ENCODE measurements at regions not wholly inside any gene's neighbourhood (a gene's known extent, or its start where the extent isn't known, plus 50 kb on each side); places are given as distances from the start of the nearest gene placed in this dataset.

DNA sequence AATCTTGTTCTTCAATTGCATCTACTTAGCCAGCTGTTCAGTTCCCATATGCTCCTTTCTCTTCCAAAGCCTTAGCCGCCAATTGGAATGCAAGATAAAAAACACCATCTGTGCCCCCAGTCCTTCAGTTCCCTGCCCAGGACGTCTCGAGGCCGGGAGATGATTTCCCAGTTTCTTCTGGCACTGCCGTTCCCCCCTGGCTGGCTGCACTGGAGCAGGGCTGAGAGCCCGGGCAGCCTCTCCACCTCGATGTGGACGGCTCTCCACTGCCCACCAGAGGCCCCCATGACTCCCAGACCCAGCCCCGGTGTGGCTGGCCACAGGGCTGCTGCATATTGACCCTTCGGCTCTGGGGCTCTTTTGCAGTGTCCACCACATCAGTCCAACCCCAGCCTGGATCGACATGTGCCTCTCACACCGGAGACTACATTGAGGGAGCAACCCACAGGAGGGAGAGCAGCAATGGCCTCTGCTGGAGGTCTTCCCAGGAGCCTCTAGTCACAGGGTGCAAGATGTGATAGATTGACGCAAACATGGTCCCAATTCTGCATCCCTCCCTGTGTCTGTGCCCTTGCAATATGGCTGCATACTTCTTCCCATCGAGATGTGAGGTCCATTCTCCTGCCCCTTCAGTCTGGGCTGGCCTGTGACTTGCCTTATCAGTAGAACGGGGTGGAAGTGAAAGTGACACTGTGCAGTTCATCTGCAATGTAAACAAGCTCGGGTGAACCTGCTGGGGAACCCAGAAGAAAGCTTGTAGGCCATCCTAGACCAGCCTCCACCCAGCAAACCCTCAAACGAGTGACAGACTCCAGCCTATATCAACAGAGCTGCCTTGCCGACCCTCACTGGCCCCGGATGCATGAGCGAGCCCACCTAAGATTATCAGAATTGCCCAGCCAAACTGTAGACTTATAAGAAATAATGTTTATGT, 52.3 kb upstream of the PRR20G start:
- Mint-ChIP-seq H3K4me1 (ENCODE audit: low read depth, unreplicated experiment) (no peaks in the 10 kb centered on the region), H3K27me3 (ENCODE audit: low read depth, unreplicated experiment) (peaks cover 45% of the 10 kb centered on the region), H3K36me3 (ENCODE audit: low read depth, unreplicated experiment) (no peaks in the 10 kb centered on the region), H3K27ac (ENCODE audit: unreplicated experiment) (no peak overlapping the region), H3K4me3 (ENCODE audit: unreplicated experiment) (no peak overlapping the region), H3K9me3 (ENCODE audit: unreplicated experiment) (peaks cover 4% of the 10 kb centered on the region)
- Histone ChIP-seq H3K36me3 (ENCODE audit: insufficient read depth, low read length) (no peaks in the 10 kb centered on the region), H3K27ac (ENCODE audit: low read depth, low read length) (no peak overlapping the region), H3K79me2 (ENCODE audit: insufficient read depth, low read length) (no peaks in the 10 kb centered on the region), H3K4me3 (ENCODE audit: insufficient read depth, low read depth, low read length) (no peak overlapping the region), H3K27me3 (ENCODE audit: insufficient read depth, low read length) (peaks cover 4% of the 10 kb centered on the region), H3K4me2 (ENCODE audit: low read length) (no peak overlapping the region), H3K9ac (ENCODE audit: low read length) (no peak overlapping the region), H3K4me1 (ENCODE audit: insufficient read depth, low read length) (no peaks in the 10 kb centered on the region), H4K20me1 (ENCODE audit: insufficient read depth, low read length) (no peaks in the 10 kb centered on the region), H2AFZ (ENCODE audit: low read depth, low read length) (no peak overlapping the region), H3K9me3 (ENCODE audit: insufficient read depth, low read depth, low read length) (no peaks in the 10 kb centered on the region)
- TF ChIP-seq, protein P1, sequence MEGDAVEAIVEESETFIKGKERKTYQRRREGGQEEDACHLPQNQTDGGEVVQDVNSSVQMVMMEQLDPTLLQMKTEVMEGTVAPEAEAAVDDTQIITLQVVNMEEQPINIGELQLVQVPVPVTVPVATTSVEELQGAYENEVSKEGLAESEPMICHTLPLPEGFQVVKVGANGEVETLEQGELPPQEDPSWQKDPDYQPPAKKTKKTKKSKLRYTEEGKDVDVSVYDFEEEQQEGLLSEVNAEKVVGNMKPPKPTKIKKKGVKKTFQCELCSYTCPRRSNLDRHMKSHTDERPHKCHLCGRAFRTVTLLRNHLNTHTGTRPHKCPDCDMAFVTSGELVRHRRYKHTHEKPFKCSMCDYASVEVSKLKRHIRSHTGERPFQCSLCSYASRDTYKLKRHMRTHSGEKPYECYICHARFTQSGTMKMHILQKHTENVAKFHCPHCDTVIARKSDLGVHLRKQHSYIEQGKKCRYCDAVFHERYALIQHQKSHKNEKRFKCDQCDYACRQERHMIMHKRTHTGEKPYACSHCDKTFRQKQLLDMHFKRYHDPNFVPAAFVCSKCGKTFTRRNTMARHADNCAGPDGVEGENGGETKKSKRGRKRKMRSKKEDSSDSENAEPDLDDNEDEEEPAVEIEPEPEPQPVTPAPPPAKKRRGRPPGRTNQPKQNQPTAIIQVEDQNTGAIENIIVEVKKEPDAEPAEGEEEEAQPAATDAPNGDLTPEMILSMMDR (IDR thresholded peaks at IDR 0.05; ENCODE audit: insufficient read depth, low read depth, low read length): no peak
- no peak for TF ChIP-seq EZH2 (IDR thresholded peaks at IDR 0.05; ENCODE audit: insufficient read depth, low read length)
- DNase-seq (ENCODE audit: low read depth) (no peak), FAIRE-seq (no peak)

DNA sequence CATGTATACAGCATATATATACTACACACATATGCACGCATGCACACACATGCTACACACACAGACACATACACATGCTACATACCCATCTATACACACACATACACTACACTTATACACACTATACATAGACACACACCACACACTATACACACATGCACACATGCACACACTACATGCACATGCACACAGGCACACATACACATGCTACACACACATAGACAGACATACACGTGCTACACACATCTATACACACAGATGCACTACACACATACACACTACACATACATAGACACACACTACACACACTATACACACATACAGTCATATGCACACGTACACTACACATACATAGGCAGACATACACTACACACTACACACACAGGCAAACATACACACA, 51.2 kb upstream of the PRR20G start:
- peaks cover 44% of the 10 kb centered on the region for H3K27me3 Mint-ChIP-seq (ENCODE audit: low read depth, unreplicated experiment)
- Histone ChIP-seq H2AFZ (ENCODE audit: low read depth, low read length) (no peak overlapping the region), H3K9ac (ENCODE audit: low read length) (no peak overlapping the region), H3K4me3 (ENCODE audit: insufficient read depth, low read depth, low read length) (no peak overlapping the region), H3K9me3 (ENCODE audit: insufficient read depth, low read depth, low read length) (no peaks in the 10 kb centered on the region), H3K79me2 (ENCODE audit: insufficient read depth, low read length) (no peaks in the 10 kb centered on the region), H3K27me3 (ENCODE audit: insufficient read depth, low read length) (peaks cover 4% of the 10 kb centered on the region), H4K20me1 (ENCODE audit: insufficient read depth, low read length) (no peaks in the 10 kb centered on the region), H3K4me1 (ENCODE audit: insufficient read depth, low read length) (no peaks in the 10 kb centered on the region), H3K27ac (ENCODE audit: low read depth, low read length) (no peak overlapping the region), H3K36me3 (ENCODE audit: insufficient read depth, low read length) (no peaks in the 10 kb centered on the region), H3K4me2 (ENCODE audit: low read length) (no peak overlapping the region)
- no peak overlapping the region for H3K4me3 Mint-ChIP-seq (ENCODE audit: unreplicated experiment)
- TF ChIP-seq EZH2 (IDR thresholded peaks at IDR 0.05; ENCODE audit: insufficient read depth, low read length): no peak
- H3K9me3 Mint-ChIP-seq (ENCODE audit: unreplicated experiment): peaks cover 8% of the 10 kb centered on the region
- no peaks in the 10 kb centered on the region for H3K4me1 Mint-ChIP-seq (ENCODE audit: low read depth, unreplicated experiment)
- FAIRE-seq: no peak
- no peak for DNase-seq (ENCODE audit: low read depth)
- H3K27ac Mint-ChIP-seq (ENCODE audit: unreplicated experiment): no peak overlapping the region
- no peaks in the 10 kb centered on the region for H3K36me3 Mint-ChIP-seq (ENCODE audit: low read depth, unreplicated experiment)

DNA sequence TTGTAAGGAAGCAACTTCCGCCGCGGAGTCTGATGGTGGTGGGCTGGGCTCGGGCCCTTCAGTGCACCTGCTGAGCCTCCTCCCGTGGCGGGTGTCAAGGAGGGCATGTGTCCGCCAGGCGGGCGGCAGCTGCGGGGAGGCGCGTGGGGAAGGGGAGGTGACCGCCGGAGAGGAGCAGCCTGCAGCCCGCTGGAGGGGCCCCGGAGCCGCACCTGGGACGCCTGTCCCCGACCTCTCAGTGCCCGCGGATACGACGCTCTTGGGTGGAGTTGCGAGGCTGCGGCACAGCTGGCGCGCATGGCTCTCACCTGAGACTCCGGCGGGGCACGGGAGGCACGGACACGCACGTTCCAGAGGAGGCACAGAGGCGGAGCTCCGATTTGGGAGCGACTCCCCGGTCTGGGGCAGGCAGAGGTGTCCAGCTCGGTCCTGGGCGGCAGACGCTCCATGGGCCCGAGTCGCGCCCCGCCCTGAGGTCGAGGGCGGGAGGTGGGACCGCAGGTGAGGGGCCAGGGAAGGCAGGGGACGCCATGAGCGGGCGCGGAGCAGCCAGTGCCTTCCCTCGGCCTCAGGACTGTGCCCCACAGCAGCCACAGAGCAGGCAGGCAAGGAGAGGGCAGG, 50.2 kb upstream of the PRR20G start:
- Histone ChIP-seq H3K4me2 (ENCODE audit: low read length) (no peak overlapping the region), H3K27me3 (ENCODE audit: insufficient read depth, low read length) (peaks cover 4% of the 10 kb centered on the region), H3K4me1 (ENCODE audit: insufficient read depth, low read length) (no peaks in the 10 kb centered on the region), H3K9ac (ENCODE audit: low read length) (no peak overlapping the region), H3K36me3 (ENCODE audit: insufficient read depth, low read length) (no peaks in the 10 kb centered on the region), H4K20me1 (ENCODE audit: insufficient read depth, low read length) (no peaks in the 10 kb centered on the region), H3K9me3 (ENCODE audit: insufficient read depth, low read depth, low read length) (no peaks in the 10 kb centered on the region), H3K4me3 (ENCODE audit: insufficient read depth, low read depth, low read length) (no peak overlapping the region), H3K27ac (ENCODE audit: low read depth, low read length) (no peak overlapping the region), H3K79me2 (ENCODE audit: insufficient read depth, low read length) (no peaks in the 10 kb centered on the region), H2AFZ (ENCODE audit: low read depth, low read length) (no peak overlapping the region)
- no peak for FAIRE-seq
- no peaks in the 10 kb centered on the region for H3K36me3 Mint-ChIP-seq (ENCODE audit: low read depth, unreplicated experiment)
- H3K9me3 Mint-ChIP-seq (ENCODE audit: unreplicated experiment): peaks cover 8% of the 10 kb centered on the region
- H3K27me3 Mint-ChIP-seq (ENCODE audit: low read depth, unreplicated experiment): peaks cover 41% of the 10 kb centered on the region
- H3K4me1 Mint-ChIP-seq (ENCODE audit: low read depth, unreplicated experiment): no peaks in the 10 kb centered on the region
- TF ChIP-seq, protein P1 (IDR thresholded peaks at IDR 0.05; ENCODE audit: insufficient read depth, low read depth, low read length): no peak
- no peak for TF ChIP-seq EZH2 (IDR thresholded peaks at IDR 0.05; ENCODE audit: insufficient read depth, low read length)
- no peak overlapping the region for H3K4me3 Mint-ChIP-seq (ENCODE audit: unreplicated experiment)
- no peak overlapping the region for H3K27ac Mint-ChIP-seq (ENCODE audit: unreplicated experiment)
- no peak for DNase-seq (ENCODE audit: low read depth)
